ENCODE measurements at regions not wholly inside any gene's neighbourhood (a gene's known extent, or its start where the extent isn't known, plus 50 kb on each side); places are given as distances from the start of the nearest gene placed in this dataset.

DNA sequence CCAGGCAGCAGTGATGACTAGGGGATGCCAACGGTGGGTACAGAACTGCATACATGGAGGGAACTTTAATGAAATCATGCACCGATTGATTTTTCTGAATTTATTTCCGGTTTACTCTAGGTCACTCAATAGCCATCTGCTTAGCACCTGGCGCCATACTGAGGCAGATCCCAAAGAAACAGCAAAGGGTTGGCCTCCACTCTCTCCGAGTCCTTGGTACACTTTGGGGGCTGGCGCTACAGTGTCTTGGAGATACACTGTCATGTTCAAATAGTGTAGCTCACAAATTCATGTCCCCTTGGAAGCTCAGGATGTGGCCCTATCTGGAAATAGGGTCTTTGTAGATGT, 116.3 kb downstream of the BOD1 start:
- TF ChIP-seq, protein P1, sequence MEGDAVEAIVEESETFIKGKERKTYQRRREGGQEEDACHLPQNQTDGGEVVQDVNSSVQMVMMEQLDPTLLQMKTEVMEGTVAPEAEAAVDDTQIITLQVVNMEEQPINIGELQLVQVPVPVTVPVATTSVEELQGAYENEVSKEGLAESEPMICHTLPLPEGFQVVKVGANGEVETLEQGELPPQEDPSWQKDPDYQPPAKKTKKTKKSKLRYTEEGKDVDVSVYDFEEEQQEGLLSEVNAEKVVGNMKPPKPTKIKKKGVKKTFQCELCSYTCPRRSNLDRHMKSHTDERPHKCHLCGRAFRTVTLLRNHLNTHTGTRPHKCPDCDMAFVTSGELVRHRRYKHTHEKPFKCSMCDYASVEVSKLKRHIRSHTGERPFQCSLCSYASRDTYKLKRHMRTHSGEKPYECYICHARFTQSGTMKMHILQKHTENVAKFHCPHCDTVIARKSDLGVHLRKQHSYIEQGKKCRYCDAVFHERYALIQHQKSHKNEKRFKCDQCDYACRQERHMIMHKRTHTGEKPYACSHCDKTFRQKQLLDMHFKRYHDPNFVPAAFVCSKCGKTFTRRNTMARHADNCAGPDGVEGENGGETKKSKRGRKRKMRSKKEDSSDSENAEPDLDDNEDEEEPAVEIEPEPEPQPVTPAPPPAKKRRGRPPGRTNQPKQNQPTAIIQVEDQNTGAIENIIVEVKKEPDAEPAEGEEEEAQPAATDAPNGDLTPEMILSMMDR (IDR thresholded peaks at IDR 0.05) = no peak
- TF ChIP-seq POLR2A (IDR thresholded peaks at IDR 0.05) = no peak
